ENCODE measurements at regions not wholly inside any gene's neighbourhood (a gene's known extent, or its start where the extent isn't known, plus 50 kb on each side); places are given as distances from the start of the nearest gene placed in this dataset.
"Not testable (repeated sequence)": the region's sequence is repeated elsewhere in the genome, so short reads cannot be mapped to it uniquely, and the experiment has no call there.

- DNase-seq (ENCODE audit: low spot score in 2 of 2) = no peak
- no peak overlapping the region for H3K4me3 ChIP-seq
- no peaks in the 10 kb centered on the region for H3K36me3 ChIP-seq (replicated peaks)
- in situ Hi-C loops (cut with MboI; ENCODE audit: low sequenced_read_pairs) = no loop called here
- no peaks in the 10 kb centered on the region for H3K4me1 ChIP-seq
- H3K27me3 ChIP-seq (ENCODE audit: low read depth) = no peaks in the 10 kb centered on the region
- no peaks in the 10 kb centered on the region for H3K9me3 ChIP-seq
Observed at GRCh38 chr16:25637236-25637635, 54.5 kb upstream of the HS3ST4 start.

- no peak for DNase-seq (ENCODE audit: low spot score in 2 of 2)
- H3K36me3 ChIP-seq (replicated peaks) = no peaks in the 10 kb centered on the region
- no peaks in the 10 kb centered on the region for H3K4me1 ChIP-seq
- H3K27me3 ChIP-seq (ENCODE audit: low read depth) = no peaks in the 10 kb centered on the region
- H3K4me3 ChIP-seq = no peak overlapping the region
- in situ Hi-C loops (cut with MboI; ENCODE audit: low sequenced_read_pairs) = no loop called here
- H3K9me3 ChIP-seq = no peaks in the 10 kb centered on the region
Observed at GRCh38 chr16:25636662-25637061, 55.1 kb upstream of the HS3ST4 start.

DNA sequence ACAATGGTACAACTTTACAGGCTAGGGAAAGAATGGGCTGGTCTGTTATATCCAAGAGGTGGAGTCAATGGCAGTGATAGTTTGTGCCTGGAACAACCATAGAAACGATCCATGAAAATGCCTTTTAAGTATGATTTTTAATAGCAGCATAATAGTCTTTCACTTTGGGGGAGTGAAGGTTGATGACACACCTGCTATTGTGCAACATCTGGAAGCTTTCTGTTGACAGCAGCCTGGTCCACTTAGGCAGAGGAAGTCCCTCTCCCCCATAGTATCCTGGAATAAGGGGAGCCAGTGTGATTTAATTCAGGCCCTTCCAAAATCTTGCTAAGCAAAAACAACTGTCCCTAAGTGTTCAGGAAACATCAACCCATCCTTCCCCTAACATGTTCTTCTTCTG is 56.3 kb upstream of the HS3ST4 start:
- Histone ChIP-seq H3K36me3 (replicated peaks) (no peaks in the 10 kb centered on the region), H3K9me3 (no peaks in the 10 kb centered on the region), H3K4me3 (no peak overlapping the region), H3K4me1 (no peaks in the 10 kb centered on the region), H3K27me3 (ENCODE audit: low read depth) (no peaks in the 10 kb centered on the region)
- DNase-seq (ENCODE audit: low spot score in 2 of 2) = no peak
- in situ Hi-C loops (cut with MboI; ENCODE audit: low sequenced_read_pairs) = no loop called here

GRCh38 chr16:25633549-25633948 is 58.2 kb upstream of the HS3ST4 start:
- Histone ChIP-seq H3K9me3 (no peaks in the 10 kb centered on the region), H3K4me1 (no peaks in the 10 kb centered on the region), H3K36me3 (replicated peaks) (no peaks in the 10 kb centered on the region), H3K4me3 (no peak overlapping the region), H3K27me3 (ENCODE audit: low read depth) (no peaks in the 10 kb centered on the region)
- DNase-seq (ENCODE audit: low spot score in 2 of 2) = no peak
- in situ Hi-C loops (cut with MboI; ENCODE audit: low sequenced_read_pairs) = no loop called here

DNA sequence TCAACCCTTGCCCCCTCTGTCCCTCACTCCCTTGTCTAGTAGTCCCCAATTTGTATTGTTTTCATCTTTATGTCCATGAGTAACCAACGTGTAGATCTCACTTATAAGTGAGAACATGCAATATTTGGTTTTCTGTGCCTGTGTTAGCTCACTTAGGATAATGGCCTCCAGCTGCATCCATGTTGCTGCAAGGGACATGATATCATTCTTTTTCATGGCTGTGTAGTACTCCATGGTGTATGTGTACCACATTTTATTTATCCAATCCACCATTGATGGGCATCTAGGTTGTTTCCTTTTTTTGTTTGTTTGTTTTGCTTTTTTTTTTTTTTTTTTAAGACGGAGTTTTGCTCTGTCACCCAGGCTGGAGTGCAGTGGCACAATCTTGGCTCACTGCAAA is 63.0 kb upstream of the HS3ST4 start:
- no peaks in the 10 kb centered on the region for H3K4me1 ChIP-seq
- H3K27me3 ChIP-seq (ENCODE audit: low read depth) = no peaks in the 10 kb centered on the region
- no peak overlapping the region for H3K4me3 ChIP-seq
- H3K9me3 ChIP-seq = peaks cover 3% of the 10 kb centered on the region; the same call in 1 of the 2 replicates
- no peaks in the 10 kb centered on the region for H3K36me3 ChIP-seq (replicated peaks)
- in situ Hi-C loops (cut with MboI; ENCODE audit: low sequenced_read_pairs) = no loop called here
- DNase-seq (ENCODE audit: low spot score in 2 of 2) = no peak

DNA sequence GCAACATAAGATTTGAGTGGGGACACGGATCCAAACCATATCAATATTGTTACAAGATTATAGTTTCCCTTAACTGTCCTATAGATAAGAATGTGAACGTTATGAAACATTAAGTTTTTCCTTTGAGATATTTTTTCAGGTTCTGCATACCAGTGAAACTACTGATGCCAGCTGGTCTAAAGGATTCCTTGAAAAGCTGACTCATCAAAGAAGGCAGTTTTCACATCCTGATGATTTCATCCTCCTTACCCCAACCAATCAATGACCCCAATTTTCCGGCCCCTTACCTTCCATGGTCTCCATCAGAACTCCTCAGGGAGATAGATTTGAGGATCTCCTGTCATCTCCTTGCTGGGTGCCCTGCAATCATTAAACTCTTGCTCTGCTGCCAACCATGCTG is 64.1 kb upstream of the HS3ST4 start:
- no peak for DNase-seq (ENCODE audit: low spot score in 2 of 2)
- Histone ChIP-seq H3K4me3 (no peak overlapping the region), H3K36me3 (replicated peaks) (no peaks in the 10 kb centered on the region), H3K27me3 (ENCODE audit: low read depth) (no peaks in the 10 kb centered on the region), H3K4me1 (no peaks in the 10 kb centered on the region), H3K9me3 (peaks cover 3% of the 10 kb centered on the region; the same call in 1 of the 2 replicates)
- in situ Hi-C loops (cut with MboI; ENCODE audit: low sequenced_read_pairs) = no loop called here

DNA sequence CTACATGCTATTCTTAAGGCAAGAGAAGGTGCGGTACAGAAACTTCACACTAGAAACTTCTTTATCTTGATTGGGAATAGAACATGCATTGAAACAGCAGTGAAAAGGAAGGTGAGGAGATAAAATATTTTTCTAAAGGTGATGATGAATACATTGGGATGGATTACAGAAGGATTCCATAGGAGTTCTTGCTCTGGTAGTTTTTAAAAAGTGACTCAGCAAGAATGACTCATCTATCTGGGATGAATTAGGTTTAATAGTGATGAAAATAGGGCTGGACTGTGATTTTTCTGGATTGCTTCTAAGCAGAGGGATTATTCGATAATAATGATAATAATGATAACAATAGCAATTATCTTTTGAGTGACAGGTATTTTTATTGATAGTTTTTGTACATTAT is 65.6 kb upstream of the HS3ST4 start:
- Histone ChIP-seq H3K9me3 (peaks cover 3% of the 10 kb centered on the region; the same call in 1 of the 2 replicates), H3K4me3 (no peak overlapping the region), H3K27me3 (ENCODE audit: low read depth) (no peaks in the 10 kb centered on the region), H3K36me3 (replicated peaks) (no peaks in the 10 kb centered on the region), H3K4me1 (no peaks in the 10 kb centered on the region)
- DNase-seq (ENCODE audit: low spot score in 2 of 2) = no peak
- in situ Hi-C loops (cut with MboI; ENCODE audit: low sequenced_read_pairs) = no loop called here

DNA sequence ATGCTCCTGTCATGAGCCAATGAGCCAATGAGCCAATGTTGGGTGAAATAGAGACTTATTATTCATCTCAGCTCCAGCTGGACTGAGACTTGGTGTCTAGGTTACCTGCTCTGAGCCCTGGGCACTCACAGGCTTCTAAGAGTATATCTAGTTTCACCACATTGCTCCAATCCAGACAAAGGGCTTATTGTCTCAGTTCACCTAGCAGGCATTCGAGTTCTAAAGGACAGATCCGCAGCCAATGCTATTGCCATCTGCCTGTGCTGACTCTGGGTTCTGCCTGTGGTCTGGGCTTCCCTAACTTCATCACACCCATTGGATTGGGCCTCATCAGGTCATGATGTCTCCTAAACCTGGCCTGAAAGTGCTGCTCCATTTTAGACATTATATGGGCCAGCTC is 66.1 kb upstream of the HS3ST4 start:
- Histone ChIP-seq H3K4me3 (no peak overlapping the region), H3K27me3 (ENCODE audit: low read depth) (no peaks in the 10 kb centered on the region), H3K36me3 (replicated peaks) (no peaks in the 10 kb centered on the region), H3K4me1 (no peaks in the 10 kb centered on the region), H3K9me3 (peaks cover 3% of the 10 kb centered on the region; the same call in 1 of the 2 replicates)
- DNase-seq (ENCODE audit: low spot score in 2 of 2) = no peak
- in situ Hi-C loops (cut with MboI; ENCODE audit: low sequenced_read_pairs) = no loop called here

- in situ Hi-C loops (cut with MboI; ENCODE audit: low sequenced_read_pairs) = no loop called here
- H3K36me3 ChIP-seq (replicated peaks) = no peaks in the 10 kb centered on the region
- no peaks in the 10 kb centered on the region for H3K27me3 ChIP-seq (ENCODE audit: low read depth)
- no peak overlapping the region for H3K4me3 ChIP-seq
- H3K4me1 ChIP-seq = no peaks in the 10 kb centered on the region
- no peak for DNase-seq (ENCODE audit: low spot score in 2 of 2)
- H3K9me3 ChIP-seq = no peaks in the 10 kb centered on the region
Observed at GRCh38 chr16:25614716-25615265, 77.0 kb upstream of the HS3ST4 start.

DNA sequence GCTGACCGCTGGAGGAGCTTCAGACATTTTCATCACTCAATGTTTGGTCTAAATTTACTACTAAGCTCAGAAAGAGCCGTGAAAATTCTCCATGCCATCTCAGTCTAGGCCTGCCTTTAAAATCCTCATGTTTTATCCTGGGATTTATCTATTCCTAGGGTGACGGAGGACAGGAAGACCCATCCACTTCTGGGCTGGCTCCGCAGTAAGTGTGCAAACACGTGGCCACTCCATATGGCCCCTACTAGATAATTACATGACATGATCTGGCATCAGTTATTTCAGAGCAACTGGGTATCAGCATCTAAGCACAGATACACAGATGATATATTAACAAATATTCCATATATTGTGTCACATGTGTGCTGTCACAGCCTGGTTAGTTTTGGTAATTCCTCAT is 77.8 kb upstream of the HS3ST4 start:
- in situ Hi-C loops (cut with MboI; ENCODE audit: low sequenced_read_pairs) = no loop called here
- Histone ChIP-seq H3K4me3 (no peak overlapping the region), H3K9me3 (no peaks in the 10 kb centered on the region), H3K4me1 (no peaks in the 10 kb centered on the region), H3K27me3 (ENCODE audit: low read depth) (no peaks in the 10 kb centered on the region), H3K36me3 (replicated peaks) (no peaks in the 10 kb centered on the region)
- DNase-seq (ENCODE audit: low spot score in 2 of 2) = no peak

DNA sequence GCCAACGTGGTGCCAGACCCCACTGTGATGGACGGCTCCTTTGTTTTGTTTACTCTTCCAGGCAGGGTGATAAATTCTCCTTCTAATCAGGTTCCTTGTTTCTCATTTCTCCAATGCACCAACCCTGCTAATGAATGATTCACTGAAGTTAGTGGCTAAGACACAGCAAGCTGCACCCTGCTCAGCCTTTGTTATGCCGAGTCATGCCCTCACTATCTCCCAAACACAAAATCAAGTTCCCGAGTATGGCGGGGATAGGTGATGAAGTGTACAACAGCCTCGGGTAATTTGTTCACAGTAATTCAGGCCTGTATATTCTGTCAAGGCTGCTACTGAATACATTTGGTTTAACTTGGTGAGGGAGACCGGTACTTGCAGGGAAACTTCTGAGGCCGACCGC is 83.8 kb upstream of the HS3ST4 start:
- Histone ChIP-seq H3K27me3 (ENCODE audit: low read depth) (no peaks in the 10 kb centered on the region), H3K4me1 (no peaks in the 10 kb centered on the region), H3K9me3 (no peaks in the 10 kb centered on the region), H3K4me3 (no peak overlapping the region), H3K36me3 (replicated peaks) (no peaks in the 10 kb centered on the region)
- in situ Hi-C loops (cut with MboI; ENCODE audit: low sequenced_read_pairs) = no loop called here
- no peak for DNase-seq (ENCODE audit: low spot score in 2 of 2)

- Histone ChIP-seq H3K4me3 (no peak overlapping the region), H3K4me1 (no peaks in the 10 kb centered on the region), H3K36me3 (replicated peaks) (no peaks in the 10 kb centered on the region), H3K9me3 (no peaks in the 10 kb centered on the region; the same call in 1 of the 2 replicates), H3K27me3 (ENCODE audit: low read depth) (no peaks in the 10 kb centered on the region)
- in situ Hi-C loops (cut with MboI; ENCODE audit: low sequenced_read_pairs) = no loop called here
- DNase-seq (ENCODE audit: low spot score in 2 of 2) = no peak
Observed at GRCh38 chr16:25606069-25606468, 85.7 kb upstream of the HS3ST4 start.

DNA sequence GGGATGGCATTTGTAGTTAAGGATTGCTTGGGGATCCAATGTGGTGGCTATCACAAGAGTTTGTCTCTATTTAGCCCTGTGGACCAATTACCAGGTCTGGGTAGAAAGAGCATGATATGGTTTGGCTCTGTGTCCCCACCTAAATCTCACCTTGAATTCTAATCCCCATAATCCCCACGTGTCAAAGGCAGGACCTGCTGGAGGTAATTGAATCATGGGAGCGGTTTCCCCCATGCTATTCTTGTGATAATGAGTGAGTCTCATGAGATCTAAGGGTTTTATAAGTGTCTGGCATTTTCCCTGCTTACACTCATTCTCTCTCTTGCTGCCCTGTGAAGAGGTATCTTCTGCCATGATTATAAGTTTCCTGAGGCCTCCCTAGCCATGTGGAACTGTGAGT is 86.4 kb upstream of the HS3ST4 start:
- no peaks in the 10 kb centered on the region; the same call in 1 of the 2 replicates for H3K9me3 ChIP-seq
- no peaks in the 10 kb centered on the region for H3K4me1 ChIP-seq
- in situ Hi-C loops (cut with MboI; ENCODE audit: low sequenced_read_pairs) = no loop called here
- H3K27me3 ChIP-seq (ENCODE audit: low read depth) = no peaks in the 10 kb centered on the region
- DNase-seq (ENCODE audit: low spot score in 2 of 2) = no peak
- no peak overlapping the region for H3K4me3 ChIP-seq
- no peaks in the 10 kb centered on the region for H3K36me3 ChIP-seq (replicated peaks)

DNA sequence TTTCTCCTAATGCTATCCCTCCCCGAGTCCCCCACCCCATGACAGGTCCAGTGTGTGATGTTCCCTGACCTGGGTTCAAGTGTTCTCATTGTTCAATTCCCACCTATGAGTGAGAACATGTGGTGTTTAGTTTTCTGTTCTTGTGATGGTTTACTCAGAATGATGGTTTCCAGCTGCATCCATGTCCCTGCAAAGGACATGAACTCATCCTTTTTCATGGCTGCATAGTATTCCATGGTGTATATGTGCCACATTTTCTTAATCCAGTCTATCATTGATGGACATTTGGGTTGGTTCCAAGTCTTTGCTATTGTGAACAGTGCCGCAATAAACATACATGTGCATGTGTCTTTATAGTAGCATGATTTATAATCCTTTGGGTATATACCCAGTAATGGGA is 90.5 kb upstream of the HS3ST4 start:
- in situ Hi-C loops (cut with MboI; ENCODE audit: low sequenced_read_pairs); H3K36me3 ChIP-seq (replicated peaks); H3K4me3 ChIP-seq; DNase-seq (ENCODE audit: low spot score in 2 of 2); H3K9me3 ChIP-seq; H3K27me3 ChIP-seq (ENCODE audit: low read depth); H3K4me1 ChIP-seq: not testable (repeated sequence)

- in situ Hi-C loops (cut with MboI; ENCODE audit: low sequenced_read_pairs) = no loop called here
- no peaks in the 10 kb centered on the region for H3K4me1 ChIP-seq
Observed at GRCh38 chr16:25596194-25596593, 95.6 kb upstream of the HS3ST4 start.

More at GRCh38 chr16:25596194-25596593, 95.6 kb upstream of the HS3ST4 start:
- Histone ChIP-seq H3K36me3 (replicated peaks) (no peaks in the 10 kb centered on the region), H3K9me3 (no peaks in the 10 kb centered on the region), H3K4me3 (no peak overlapping the region), H3K27me3 (ENCODE audit: low read depth) (no peaks in the 10 kb centered on the region)
- no peak for DNase-seq (ENCODE audit: low spot score in 2 of 2)

Data from HAP-1 (cell line).